ENCODE measurements at regions not wholly inside any gene's neighbourhood (a gene's known extent, or its start where the extent isn't known, plus 50 kb on each side); places are given as distances from the start of the nearest gene placed in this dataset.

- TF ChIP-seq POLR2A (IDR thresholded peaks at IDR 0.05) (no peak), CTCF (IDR thresholded peaks at IDR 0.05) (no peak)
Measured at GRCh38 chr9:101881508-101881907, 143.1 kb upstream of the GRIN3A start.

Data from prostate gland (tissue), 2 donors.